ENCODE measurements at regions not wholly inside any gene's neighbourhood (a gene's known extent, or its start where the extent isn't known, plus 50 kb on each side); places are given as distances from the start of the nearest gene placed in this dataset.

DNA sequence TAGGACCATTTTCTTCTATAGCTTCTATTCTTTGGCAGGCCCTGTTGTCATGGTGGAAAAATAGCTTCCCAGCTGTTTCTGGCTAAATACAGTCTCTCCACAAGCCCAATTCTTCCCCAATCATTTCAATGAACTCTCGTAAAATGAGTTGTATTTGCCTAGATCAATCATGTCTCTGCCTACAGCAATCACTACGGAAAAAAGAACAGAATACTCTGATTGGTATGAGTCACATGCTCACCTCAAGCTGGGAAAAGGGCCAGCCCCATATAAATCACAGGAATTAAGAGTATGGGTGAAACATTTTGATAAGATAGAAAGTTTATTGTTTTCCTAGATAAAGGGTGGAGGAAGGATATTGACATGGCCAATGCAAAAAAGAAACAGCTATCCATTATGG, 711.4 kb downstream of the EFNA5 start:
- no peak for TF ChIP-seq POLR2AphosphoS5 (IDR thresholded peaks at IDR 0.05; ENCODE audit: borderline replicate concordance, low read depth, low read length)
- no peak for TF ChIP-seq EZH2 (IDR thresholded peaks at IDR 0.05)
- TF ChIP-seq FOXP2 (optimal IDR thresholded peaks at IDR 0.05; ENCODE audit: control extremely low read depth, extremely low read length, insufficient read depth) = no peak

All from SK-N-MC (cell line).